GM12878 (cell line): ENCODE measurements at regions not wholly inside any gene's neighbourhood (a gene's known extent, or its start where the extent isn't known, plus 50 kb on each side); places are given as distances from the start of the nearest gene placed in this dataset.

Source experiments
- ATAC-seq: fragments of 200-7000 bp; cut with Tn5 transposase; 3 replicates; pipeline ENCODE4 v1.9.1; 2020; ENCODE audit warnings: mild to moderate bottlenecking, moderate library complexity
- BruUV-seq: library from RNA; stranded (reverse); fragments of 400-500 nt; replicated peaks from 2 replicates; lab custom pipeline; 2021; lab: Mats Ljungman, UMichigan
- CTCF ChIA-PET: fragments of 300-600 bp; sonication (Branson Sonifier 250); formaldehyde crosslinking; extraction: SDS; loops from one replicate; lab custom pipeline; 2021; ENCODE audit warnings: inconsistent platforms; lab: Yijun Ruan, JAX
- POLR2A ChIA-PET: fragments of 350-600 bp; formaldehyde crosslinking; extraction: SDS; loops from one replicate; lab custom pipeline; 2021; ENCODE audit warnings: inconsistent platforms; lab: Charles Lee
- RAD21 ChIA-PET: fragments of 300-600 bp; sonication (Branson Sonifier 250); formaldehyde crosslinking; loops from one replicate; lab custom pipeline; 2023; ENCODE audit warnings: antibody characterized with exemption; ENCODE audit not compliant: unreplicated experiment; lab: Charles Lee
- SMC1A ChIA-PET: fragments of 300-600 bp; sonication (Branson Sonifier 250); formaldehyde crosslinking; loops from one replicate; lab custom pipeline; 2023; ENCODE audit not compliant: unreplicated experiment, uncharacterized antibody; lab: Charles Lee
- DNase-seq: peaks from one replicate; pipeline ENCODE4 v3.0.0-alpha.2; 2011; ENCODE audit warnings: low read depth, low spot score
- FAIRE-seq: peaks from 3 replicates; lab custom pipeline; 2011; peaks lifted over from hg19 to GRCh38; lab: Jason Lieb, UNC
- H2AFZ ChIP-seq: 2 replicates; pipeline ENCODE4 v1.6.0; 2011; ENCODE audit warnings: low read depth, low read length, control low read depth; ENCODE audit not compliant: control insufficient read depth
- H3K27ac ChIP-seq: 2 replicates; pipeline ENCODE4 v1.5.1; 2011; ENCODE audit warnings: control low read depth; ENCODE audit not compliant: control insufficient read depth, insufficient read depth
- H3K27me3 ChIP-seq, 2 experiments: replicated peaks in 1 of 2; 2 replicates each; pipeline versions ENCODE4 v1.6.0 to v1.6.1; 2011; ENCODE audit warnings: low read length in 1 of 2; ENCODE audit not compliant: control insufficient read depth in 2 of 2, insufficient read depth in 2 of 2
- H3K36me3 ChIP-seq, 2 experiments: 2 replicates each; pipeline ENCODE4 v1.5.1; 2011; ENCODE audit warnings: low read length in 1 of 2; ENCODE audit not compliant: control insufficient read depth in 2 of 2, insufficient read depth in 2 of 2
- H3K4me1 ChIP-seq: 2 replicates; pipeline ENCODE4 v1.6.1; 2011; ENCODE audit warnings: mild to moderate bottlenecking, low read length, moderate library complexity, mixed read lengths; ENCODE audit not compliant: control insufficient read depth, insufficient read depth
- H3K4me2 ChIP-seq: 2 replicates; pipeline ENCODE4 v1.6.0; 2011; ENCODE audit warnings: control low read depth; ENCODE audit not compliant: control insufficient read depth, insufficient read depth
- H3K4me3 ChIP-seq: fragments of 200-600 bp; sonication (generic); 2 replicates; pipeline ENCODE4 v1.5.1; 2016
- H3K79me2 ChIP-seq: 2 replicates; pipeline ENCODE4 v1.6.0; 2011; ENCODE audit warnings: low read length; ENCODE audit not compliant: control insufficient read depth, insufficient read depth
- H3K9ac ChIP-seq: 2 replicates; pipeline ENCODE4 v1.8.0; 2011; ENCODE audit warnings: low read length, control low read depth, mixed read lengths; ENCODE audit not compliant: control insufficient read depth, insufficient read depth
- H3K9me3 ChIP-seq: replicated peaks from 3 replicates; pipeline ENCODE4 v1.5.1; 2011; ENCODE audit warnings: mild to moderate bottlenecking, low read length; ENCODE audit not compliant: control insufficient read depth, insufficient read depth
- H4K20me1 ChIP-seq: 2 replicates; pipeline ENCODE4 v1.6.0; 2011; ENCODE audit not compliant: control insufficient read depth, insufficient read depth
- BHLHE40 ChIP-seq, 2 experiments: fragments of 450-650 bp in 1 of 2; IDR thresholded peaks; 2 replicates each; pipeline ENCODE4 v1.6.1; 2011 to 2017; ENCODE audit warnings: low read depth in 2 of 2, borderline replicate concordance in 1 of 2, improper control_type of control experiment in 1 of 2, low read length in 1 of 2, mild to moderate bottlenecking in 1 of 2
- EED ChIP-seq: sonication (generic); IDR thresholded peaks from 2 replicates; pipeline ENCODE4 v1.6.1; 2016; ENCODE audit warnings: antibody characterized with exemption, low read depth
- NR2C2 ChIP-seq: IDR thresholded peaks from 2 replicates; pipeline ENCODE4 v1.6.1; 2011; ENCODE audit warnings: borderline replicate concordance, low read depth; ENCODE audit not compliant: control insufficient read depth, insufficient read length
- PAX5 ChIP-seq: IDR thresholded peaks from 2 replicates; pipeline ENCODE4 v1.6.1; 2011; ENCODE audit warnings: low read depth, low read length, borderline replicate concordance
- PBX3 ChIP-seq: IDR thresholded peaks from 2 replicates; pipeline ENCODE4 v1.6.1; 2011; ENCODE audit warnings: mild to moderate bottlenecking, low read depth, low read length, moderate library complexity; ENCODE audit not compliant: insufficient replicate concordance
- STAT1 ChIP-seq: fragments of 450-650 bp; conservative IDR thresholded peaks from 2 replicates; pipeline ENCODE4 v1.6.1; 2014; ENCODE audit warnings: antibody characterized with exemption, mild to moderate bottlenecking
- WGBS: methylation state at CpG from one replicate; pipeline ENCODE4 v1.1.6; 2016; ENCODE audit warnings: low lambda C conversion rate; ENCODE audit not compliant: insufficient replicate concordance, insufficient coverage; ENCODE audit errors: missing lambda C conversion rate; 5-methylcytosine and 5-hydroxymethylcytosine counted together
- in situ Hi-C: fragments of 300-500 bp; cut with MboI; formaldehyde crosslinking; loops from 9 replicates; pipeline ENCODE4 v1.14.3; 2018; ENCODE audit warnings: mixed read lengths
- intact Hi-C: fragments of 100-400 bp; cut with micrococcal nuclease; formaldehyde crosslinking; loops from one replicate; pipeline ENCODE4 v1.14.2; 2022; ENCODE audit not compliant: unreplicated experiment

GRCh38 chr14:37708481-37708880 lies 113.1 kb downstream of the TTC6 start:
- ChIA-PET CTCF (no interaction called here), POLR2A (no interaction called here), RAD21 (no interaction called here)
- Histone ChIP-seq H3K4me1 (no peaks in the 10 kb centered on the region), H4K20me1 (no peaks in the 10 kb centered on the region), H3K27me3 (no peaks in the 10 kb centered on the region)
- TF ChIP-seq NR2C2 (no peak), PBX3 (no peak), PAX5 (no peak), BHLHE40 (IDR thresholded peaks at IDR 0.05; ENCODE audit: borderline replicate concordance in 1 of 2, low read depth in 2 of 2, low read length in 1 of 2) (no peak), EED (no peak), STAT1 (no peak)
- TF ChIP-seq, all 136 proteins: peak for 0
- SMC1A ChIA-PET = no interaction called here
- intact Hi-C loops = loop anchor here (5.0 kb wide), 1 partner anchor 164 kb away; no protein-coding TSS in a partner anchor
- ATAC-seq (no peak), FAIRE-seq (no peak), DNase-seq (no peak)
- WGBS = 2% methylated on average over 2 of the region's 2 CpGs
- in situ Hi-C loops = no loop called here
- no peak overlapping the region for H3K9ac ChIP-seq
- H3K9me3 ChIP-seq = no peaks in the 10 kb centered on the region
- H3K36me3 ChIP-seq = no peaks in the 10 kb centered on the region
- no peak overlapping the region for H3K27ac ChIP-seq
- H3K4me2 ChIP-seq = no peak overlapping the region
- no peaks in the 10 kb centered on the region for H3K79me2 ChIP-seq
- H2AFZ ChIP-seq = no peak overlapping the region
- no TSS peak for BruUV-seq
- H3K4me3 ChIP-seq = no peak overlapping the region
